Fibroblast of mammary gland (primary cell): ENCODE measurements at regions not wholly inside any gene's neighbourhood (a gene's known extent, or its start where the extent isn't known, plus 50 kb on each side); places are given as distances from the start of the nearest gene placed in this dataset.

ENCODE experiments used
- DNase-seq: peaks from one replicate; pipeline ENCODE4 v3.0.0-alpha.2; 2010; ENCODE audit warnings: low read depth
- H3K4me3 ChIP-seq: 2 replicates; pipeline ENCODE4 v1.5.1; 2011; ENCODE audit warnings: low read depth, mild to moderate bottlenecking, low read length, moderate library complexity; ENCODE audit not compliant: control insufficient read depth
- CTCF ChIP-seq: conservative IDR thresholded peaks from 2 replicates; pipeline ENCODE4 v1.5.1; 2011; ENCODE audit warnings: low read depth, low read length, inconsistent platforms; ENCODE audit not compliant: control insufficient read depth, insufficient read depth

GRCh38 chr9:105836936-105837660 lies 142.8 kb downstream of the TMEM38B start:
- TF ChIP-seq CTCF = no peak
- DNase-seq = no peak

DNA sequence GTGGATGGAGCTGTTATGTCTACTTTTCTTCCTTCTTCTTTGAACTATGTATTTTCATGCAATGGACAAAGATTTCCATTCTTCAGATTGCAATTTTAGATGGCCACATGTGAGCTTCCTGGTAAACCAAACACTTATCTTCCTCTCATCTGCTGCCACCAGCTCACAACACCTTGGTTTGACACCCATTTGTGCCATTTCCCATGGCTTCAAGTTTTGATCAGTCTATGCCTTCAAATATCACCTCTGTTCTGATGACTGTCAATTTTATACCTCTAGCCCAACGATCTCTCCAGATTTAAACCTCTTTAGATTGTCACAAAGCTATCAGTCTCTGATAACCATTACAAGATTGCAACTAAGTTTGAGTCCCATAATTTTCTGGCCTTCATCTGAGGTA lies 147.2 kb downstream of the TMEM38B start:
- DNase-seq = no peak
- H3K4me3 ChIP-seq = no peak overlapping the region
- no peak for TF ChIP-seq CTCF

More at GRCh38 chr9:105836936-105837660, 142.8 kb downstream of the TMEM38B start:
- H3K4me3 ChIP-seq = no peak overlapping the region

DNA sequence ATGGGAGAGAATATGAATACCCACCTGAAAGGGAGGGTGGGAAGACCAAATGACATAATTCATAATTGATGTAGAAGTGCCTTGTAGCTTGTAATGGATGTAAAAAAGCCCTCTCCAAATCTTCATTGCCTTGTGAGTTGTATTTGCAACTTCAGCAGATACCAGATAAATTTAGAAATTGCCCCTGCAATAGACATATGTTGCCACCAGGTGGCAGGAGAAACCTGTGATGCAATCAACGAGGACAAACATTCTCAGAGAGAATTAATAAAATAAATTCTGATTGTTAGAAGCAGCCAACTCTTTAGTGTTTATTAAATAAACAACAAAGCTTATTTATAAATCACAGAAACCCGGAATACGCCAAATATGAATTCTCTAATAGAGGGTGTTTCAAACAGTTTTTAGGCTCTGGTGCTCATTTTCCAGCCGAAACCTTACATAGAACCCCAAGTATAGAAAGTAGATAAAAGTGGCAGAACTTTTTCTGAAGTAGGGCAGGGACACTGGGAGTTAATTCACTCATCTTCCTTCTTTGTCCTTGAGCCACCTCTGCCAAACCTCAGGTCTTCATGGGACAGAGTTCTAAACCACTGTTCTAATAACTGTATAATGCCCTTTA lies 147.8 kb downstream of the TMEM38B start:
- TF ChIP-seq CTCF = peak; percentile 85
- peak; percentile 44 for DNase-seq
- H3K4me3 ChIP-seq = no peak overlapping the region

- DNase-seq = no peak
- no peak overlapping the region for H3K4me3 ChIP-seq
- TF ChIP-seq CTCF = no peak
Measured at GRCh38 chr9:105846825-105847224, 152.5 kb downstream of the TMEM38B start.

GRCh38 chr9:105850852-105851500 lies 156.6 kb downstream of the TMEM38B start:
- no peak for TF ChIP-seq CTCF
- DNase-seq = no peak
- no peak overlapping the region for H3K4me3 ChIP-seq

- TF ChIP-seq CTCF = no peak
- H3K4me3 ChIP-seq = no peak overlapping the region
- DNase-seq = no peak
Measured at GRCh38 chr9:105854026-105854782, 159.9 kb downstream of the TMEM38B start.
